ENCODE measurements at regions not wholly inside any gene's neighbourhood (a gene's known extent, or its start where the extent isn't known, plus 50 kb on each side); places are given as distances from the start of the nearest gene placed in this dataset.

GRCh38 chr17:83181991-83182619 is 102.7 kb downstream of the METRNL start:
- Histone ChIP-seq H3K4me3 (ENCODE audit: low read length) (no peak overlapping the region), H3K27ac (ENCODE audit: low read length) (no peak overlapping the region), H3K4me2 (ENCODE audit: low read length) (no peak overlapping the region), H3K4me1 (ENCODE audit: low read length) (no peaks in the 10 kb centered on the region), H3K27me3 (ENCODE audit: low read depth, low read length) (peaks cover 16% of the 10 kb centered on the region), H3K9ac (ENCODE audit: low read length) (no peak overlapping the region), H4K20me1 (ENCODE audit: insufficient read depth, low read length) (no peaks in the 10 kb centered on the region), H3K79me2 (ENCODE audit: low read length) (no peaks in the 10 kb centered on the region), H3K36me3 (replicated peaks; ENCODE audit: low read depth, low read length) (no peaks in the 10 kb centered on the region), H3K9me3 (ENCODE audit: insufficient read depth, low read length) (no peaks in the 10 kb centered on the region), H2AFZ (ENCODE audit: low read depth, low read length) (no peak overlapping the region)
- TF ChIP-seq EZH2phosphoT487 (IDR thresholded peaks at IDR 0.05; ENCODE audit: low read depth), result no peak
- no peak for TF ChIP-seq CTCF (IDR thresholded peaks at IDR 0.05; ENCODE audit: low read depth, low read length)

GRCh38 chr17:83182620-83183101 is 103.3 kb downstream of the METRNL start:
- no peaks in the 10 kb centered on the region for H3K9me3 ChIP-seq (ENCODE audit: insufficient read depth, low read length)
- TF ChIP-seq CTCF (IDR thresholded peaks at IDR 0.05; ENCODE audit: low read depth, low read length), result no peak
- TF ChIP-seq EZH2phosphoT487 (IDR thresholded peaks at IDR 0.05; ENCODE audit: low read depth), result no peak
- no peak overlapping the region for H2AFZ ChIP-seq (ENCODE audit: low read depth, low read length)
- no peaks in the 10 kb centered on the region for H3K4me1 ChIP-seq (ENCODE audit: low read length)
- H3K79me2 ChIP-seq (ENCODE audit: low read length), result no peaks in the 10 kb centered on the region
- no peaks in the 10 kb centered on the region for H4K20me1 ChIP-seq (ENCODE audit: insufficient read depth, low read length)
- H3K4me2 ChIP-seq (ENCODE audit: low read length), result no peak overlapping the region
- H3K9ac ChIP-seq (ENCODE audit: low read length), result no peak overlapping the region
- no peak overlapping the region for H3K27ac ChIP-seq (ENCODE audit: low read length)
- peaks cover 16% of the 10 kb centered on the region for H3K27me3 ChIP-seq (ENCODE audit: low read depth, low read length)
- H3K4me3 ChIP-seq (ENCODE audit: low read length), result no peak overlapping the region
- no peaks in the 10 kb centered on the region for H3K36me3 ChIP-seq (replicated peaks; ENCODE audit: low read depth, low read length)

- H3K4me1 ChIP-seq (ENCODE audit: low read length), result no peaks in the 10 kb centered on the region
- no peak overlapping the region for H3K4me3 ChIP-seq (ENCODE audit: low read length)
- no peak overlapping the region for H3K27ac ChIP-seq (ENCODE audit: low read length)
- H2AFZ ChIP-seq (ENCODE audit: low read depth, low read length), result no peak overlapping the region
- no peak overlapping the region for H3K4me2 ChIP-seq (ENCODE audit: low read length)
- H4K20me1 ChIP-seq (ENCODE audit: insufficient read depth, low read length), result no peaks in the 10 kb centered on the region
- H3K79me2 ChIP-seq (ENCODE audit: low read length), result no peaks in the 10 kb centered on the region
- TF ChIP-seq CTCF (IDR thresholded peaks at IDR 0.05; ENCODE audit: low read depth, low read length), result no peak
- no peak for TF ChIP-seq EZH2phosphoT487 (IDR thresholded peaks at IDR 0.05; ENCODE audit: low read depth)
- no peak overlapping the region for H3K9ac ChIP-seq (ENCODE audit: low read length)
- H3K9me3 ChIP-seq (ENCODE audit: insufficient read depth, low read length), result no peaks in the 10 kb centered on the region
- no peaks in the 10 kb centered on the region for H3K36me3 ChIP-seq (replicated peaks; ENCODE audit: low read depth, low read length)
- peaks cover 21% of the 10 kb centered on the region for H3K27me3 ChIP-seq (ENCODE audit: low read depth, low read length)
Measured at GRCh38 chr17:83183145-83183948, 103.9 kb downstream of the METRNL start.

GRCh38 chr17:83183951-83184506 is 104.6 kb downstream of the METRNL start:
- peaks cover 22% of the 10 kb centered on the region for H3K27me3 ChIP-seq (ENCODE audit: low read depth, low read length)
- TF ChIP-seq CTCF (IDR thresholded peaks at IDR 0.05; ENCODE audit: low read depth, low read length) (no peak), EZH2phosphoT487 (IDR thresholded peaks at IDR 0.05; ENCODE audit: low read depth) (no peak)
- H4K20me1 ChIP-seq (ENCODE audit: insufficient read depth, low read length), result no peaks in the 10 kb centered on the region
- no peak overlapping the region for H3K4me2 ChIP-seq (ENCODE audit: low read length)
- H2AFZ ChIP-seq (ENCODE audit: low read depth, low read length), result no peak overlapping the region
- H3K4me1 ChIP-seq (ENCODE audit: low read length), result no peaks in the 10 kb centered on the region
- no peaks in the 10 kb centered on the region for H3K36me3 ChIP-seq (replicated peaks; ENCODE audit: low read depth, low read length)
- no peaks in the 10 kb centered on the region for H3K79me2 ChIP-seq (ENCODE audit: low read length)
- H3K27ac ChIP-seq (ENCODE audit: low read length), result no peak overlapping the region
- no peak overlapping the region for H3K9ac ChIP-seq (ENCODE audit: low read length)
- H3K4me3 ChIP-seq (ENCODE audit: low read length), result no peak overlapping the region
- no peaks in the 10 kb centered on the region for H3K9me3 ChIP-seq (ENCODE audit: insufficient read depth, low read length)

Data from OCI-LY3 (cell line).